HL-60/S4 treated with retinoic acid at 250 ng/mL for 4 days and 3 days (cell line): ENCODE measurements at regions not wholly inside any gene's neighbourhood (a gene's known extent, or its start where the extent isn't known, plus 50 kb on each side); places are given as distances from the start of the nearest gene placed in this dataset.

ENCODE experiments used
- in situ Hi-C: fragments of 300-500 bp; cut with MboI; formaldehyde crosslinking; loops from 2 replicates; pipeline ENCODE4 v1.7.0; 2022; ENCODE audit warnings: low sequenced_read_pairs

DNA sequence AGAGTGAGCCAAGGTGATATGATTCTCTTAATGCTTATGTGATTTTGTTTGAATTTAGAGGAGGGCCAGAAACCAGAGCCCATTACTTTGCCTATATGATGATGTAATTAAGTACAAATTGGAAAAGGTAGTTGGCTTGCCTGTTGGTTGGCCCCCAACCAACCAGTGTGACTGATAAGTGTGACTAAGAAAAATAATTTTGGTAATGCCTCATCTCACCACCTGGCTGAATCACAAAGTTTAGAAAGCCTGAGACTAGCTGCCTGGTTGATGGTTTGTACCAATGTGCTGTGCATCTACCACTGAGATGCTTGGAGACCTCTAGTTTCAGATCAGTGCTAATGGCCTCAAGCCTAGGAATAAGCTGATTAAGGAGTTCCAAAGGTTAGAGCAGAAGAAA is 338.7 kb downstream of the CDH2 start:
- in situ Hi-C loops = no loop called here

- in situ Hi-C loops = no loop called here
These were observed 350.8 kb downstream of the CDH2 start for GRCh38 chr18:27826101-27826500.

DNA sequence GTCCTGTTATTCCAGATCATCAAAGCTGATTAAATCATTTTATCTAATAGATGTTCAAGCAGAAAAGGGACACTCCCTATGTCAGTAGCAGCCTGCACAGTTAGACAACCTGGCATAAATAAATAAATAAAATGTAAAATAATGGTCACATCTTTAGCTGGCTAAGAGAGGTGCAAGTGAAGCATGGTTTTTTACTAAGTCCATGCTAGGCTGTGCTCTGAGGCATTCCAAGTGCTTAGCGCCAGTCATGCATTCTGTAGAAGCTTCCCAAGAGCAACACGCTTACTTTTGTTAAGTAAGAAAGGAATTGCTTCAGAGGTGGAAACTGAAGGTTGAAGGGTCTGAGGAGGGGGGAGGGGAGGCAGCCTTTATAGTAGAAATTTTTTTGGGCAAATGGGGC is 351.2 kb downstream of the CDH2 start:
- in situ Hi-C loops = no loop called here

DNA sequence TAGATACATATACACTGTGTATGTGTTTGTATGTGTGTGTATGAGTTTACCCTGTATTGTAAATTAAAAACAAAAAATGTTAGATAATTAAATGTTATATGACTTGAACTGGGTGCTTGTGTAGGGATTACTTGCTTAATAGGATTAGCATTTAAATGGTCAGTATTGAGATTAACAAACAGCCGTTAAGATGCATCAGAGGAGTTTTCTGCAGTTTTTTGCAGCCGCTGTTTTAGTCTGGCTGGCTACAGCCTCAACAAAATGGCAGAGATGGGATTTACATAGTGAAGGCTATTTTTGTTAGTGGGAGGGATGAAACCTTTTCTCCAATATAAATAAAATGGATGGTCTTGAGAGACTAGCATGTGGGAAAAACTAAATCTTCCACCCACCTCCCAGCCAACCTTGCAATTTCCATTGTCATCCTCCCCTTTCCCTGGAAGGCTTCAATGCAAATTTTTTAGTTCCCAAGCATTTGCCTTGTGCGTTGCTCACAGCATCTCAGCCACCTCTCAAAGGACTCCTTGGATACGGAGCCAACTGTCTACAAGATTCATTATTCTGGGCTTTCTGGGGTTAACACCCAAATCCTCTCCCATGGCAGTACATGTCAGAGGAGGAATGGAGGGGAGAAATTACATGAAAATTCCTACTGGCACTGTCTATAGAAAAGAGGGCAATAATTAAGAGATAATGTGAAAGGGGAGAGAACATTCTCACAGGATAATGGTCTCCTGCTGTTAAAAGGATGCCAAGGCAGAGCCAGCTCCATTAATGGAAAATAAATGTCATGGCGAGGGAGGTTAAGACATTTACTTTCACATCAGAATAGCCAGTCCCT is 351.9 kb downstream of the CDH2 start:
- in situ Hi-C loops = no loop called here

GRCh38 chr18:27824275-27824674 is 352.7 kb downstream of the CDH2 start:
- in situ Hi-C loops = no loop called here

DNA sequence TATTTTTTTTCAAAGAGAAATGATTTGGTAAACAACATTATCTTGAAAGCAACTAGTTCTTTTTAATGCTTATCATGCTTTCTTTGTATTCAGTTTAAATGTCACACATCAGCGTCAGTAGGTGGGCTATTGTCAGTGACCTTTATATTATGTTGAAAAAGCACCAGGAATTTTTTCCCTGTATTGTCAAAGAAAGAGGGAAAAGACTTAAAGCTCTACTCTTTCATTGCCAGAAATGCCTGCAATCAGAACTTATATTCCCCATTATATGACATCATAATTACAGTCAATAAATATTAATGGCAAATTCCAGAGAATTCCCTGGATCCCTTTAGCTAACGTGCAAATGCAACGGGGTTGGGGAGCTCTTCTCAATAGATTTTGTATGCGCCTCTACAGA is 353.9 kb downstream of the CDH2 start:
- in situ Hi-C loops = no loop called here

DNA sequence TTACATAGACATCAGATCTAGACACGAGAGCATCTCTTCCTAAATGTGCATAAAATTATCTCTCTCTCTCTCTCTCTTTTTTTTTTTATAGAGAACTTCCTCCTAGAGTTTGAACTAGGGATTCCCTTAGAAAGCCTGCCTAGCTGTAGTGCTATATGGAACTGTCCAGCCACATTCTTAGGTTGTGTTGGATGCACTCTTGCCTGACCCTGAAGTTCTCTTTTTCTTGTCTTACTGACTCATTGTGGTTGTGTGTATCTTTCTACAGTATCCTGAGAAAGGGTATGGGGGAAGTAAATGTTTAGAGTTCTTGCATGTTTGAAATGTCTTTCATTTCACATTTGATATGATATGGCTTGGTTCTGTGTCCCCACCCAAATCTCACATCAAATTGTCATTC is 368.2 kb downstream of the CDH2 start:
- in situ Hi-C loops = no loop called here

GRCh38 chr18:27803957-27804356 is 373.0 kb downstream of the CDH2 start:
- in situ Hi-C loops = no loop called here

GRCh38 chr18:27797484-27797883 is 379.4 kb downstream of the CDH2 start:
- in situ Hi-C loops = no loop called here

DNA sequence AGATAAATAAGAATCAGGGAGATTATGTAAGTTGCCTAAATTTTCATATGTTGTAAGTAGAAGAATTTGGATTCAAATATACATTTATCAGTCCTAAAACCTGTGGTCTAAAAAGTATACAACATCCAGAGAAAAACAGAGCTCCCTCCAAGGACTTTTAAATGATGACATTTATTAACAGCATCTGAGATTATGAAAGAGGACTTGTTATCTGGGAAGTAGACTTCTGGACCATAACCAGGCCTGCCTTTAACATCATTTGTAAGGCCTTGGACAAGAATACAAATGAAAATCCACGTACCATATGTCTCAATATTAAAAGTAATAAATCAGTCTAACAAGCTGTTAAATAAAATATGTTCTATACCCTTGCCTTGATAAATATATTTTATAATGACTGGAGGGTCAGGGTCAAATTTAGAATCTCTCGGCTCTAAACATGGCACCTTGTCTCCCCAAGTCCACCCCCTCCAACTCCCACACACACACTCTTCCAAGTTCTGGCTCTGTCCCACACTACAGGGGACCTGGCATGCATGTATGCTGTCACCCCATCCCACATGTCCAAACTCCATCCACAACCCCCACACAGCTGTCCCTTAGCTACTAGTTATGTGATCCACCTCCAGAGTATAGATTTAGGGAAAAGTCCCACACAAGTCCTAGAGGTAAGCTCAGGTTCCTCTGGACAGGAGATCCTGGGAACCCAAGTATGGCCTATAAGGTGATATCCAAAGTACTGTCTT is 382.6 kb downstream of the CDH2 start:
- in situ Hi-C loops = no loop called here

GRCh38 chr18:27793013-27793785 is 383.7 kb downstream of the CDH2 start:
- in situ Hi-C loops = no loop called here

DNA sequence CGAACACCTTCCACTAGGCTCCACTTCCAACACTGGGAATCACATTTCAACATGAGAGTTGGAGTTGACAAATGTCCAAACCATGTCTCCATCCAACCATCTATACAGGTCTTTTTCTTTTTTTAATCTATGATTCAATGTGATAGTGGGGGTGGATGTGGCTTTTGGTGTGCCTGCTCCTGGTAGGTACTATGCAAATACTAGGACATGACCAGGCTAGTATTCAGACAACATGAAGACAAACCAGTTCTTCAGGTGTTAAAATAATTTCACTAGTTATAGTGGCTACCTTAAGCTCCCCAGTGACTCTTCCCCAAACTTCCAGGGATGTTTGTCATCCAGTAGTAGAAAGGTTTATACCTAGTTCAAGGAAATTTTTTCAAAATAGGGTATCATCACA is 387.5 kb downstream of the CDH2 start:
- in situ Hi-C loops = no loop called here

GRCh38 chr18:27787547-27787946 is 389.4 kb downstream of the CDH2 start:
- in situ Hi-C loops = no loop called here

GRCh38 chr18:27785815-27786471 is 391.0 kb downstream of the CDH2 start:
- in situ Hi-C loops = no loop called here

GRCh38 chr18:27780061-27780745 is 396.7 kb downstream of the CDH2 start:
- in situ Hi-C loops = no loop called here

DNA sequence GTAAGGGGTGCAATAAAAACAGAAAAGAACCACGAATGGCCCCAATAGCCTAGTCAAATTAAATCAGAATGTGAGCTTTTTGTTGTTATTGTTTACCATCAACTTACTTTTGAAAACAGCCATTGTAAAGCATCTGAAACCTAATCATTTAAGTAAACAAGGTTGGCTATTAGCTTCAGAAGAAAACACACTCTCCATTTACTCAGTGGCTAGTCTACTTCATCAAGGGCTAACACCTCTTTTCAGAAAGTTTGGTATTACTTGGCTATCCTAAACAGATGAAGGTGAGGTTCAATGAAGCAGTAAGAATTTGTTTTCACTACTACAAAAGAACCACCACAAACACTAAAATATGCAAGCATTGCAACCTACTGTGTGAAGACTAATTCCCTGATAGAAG is 398.0 kb downstream of the CDH2 start:
- in situ Hi-C loops = no loop called here

DNA sequence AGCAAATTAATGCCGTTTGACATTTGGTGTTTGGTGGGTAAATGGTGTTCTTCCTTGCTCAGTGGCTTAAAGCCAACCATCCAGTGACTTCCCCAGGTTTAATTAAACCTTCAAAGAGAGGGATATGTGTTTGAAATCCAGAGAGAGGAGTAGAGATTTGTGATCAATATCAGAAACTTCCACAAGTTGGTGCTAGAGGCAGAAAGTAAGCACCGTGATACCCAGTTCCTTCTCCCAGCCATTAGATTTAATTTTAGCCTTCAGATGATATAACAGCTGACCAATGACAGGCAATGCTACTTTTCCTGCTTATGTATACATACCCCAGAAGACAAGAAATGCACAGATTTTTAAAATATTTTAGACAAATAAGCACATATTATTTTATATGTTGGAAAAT is 398.5 kb downstream of the CDH2 start:
- in situ Hi-C loops = no loop called here

GRCh38 chr18:27772081-27772480 is 404.8 kb downstream of the CDH2 start:
- in situ Hi-C loops = no loop called here

- in situ Hi-C loops = no loop called here
These were observed 405.4 kb downstream of the CDH2 start for GRCh38 chr18:27771571-27771970.

GRCh38 chr18:27769152-27769551 is 407.8 kb downstream of the CDH2 start:
- in situ Hi-C loops = no loop called here
